ENCODE measurements at regions not wholly inside any gene's neighbourhood (a gene's known extent, or its start where the extent isn't known, plus 50 kb on each side); places are given as distances from the start of the nearest gene placed in this dataset.

GRCh38 chr2:10995366-10995970 lies 83.7 kb downstream of the KCNF1 start:
- H3F3A ChIP-seq (replicated peaks; ENCODE audit: insufficient read depth), result no peaks in the 10 kb centered on the region
- WGBS (ENCODE audit: low lambda C conversion rate), result 58% methylated on average over 13 of the region's 13 CpGs
- H3K9me3 ChIP-seq, result no peaks in the 10 kb centered on the region
- no peaks in the 10 kb centered on the region for H4K20me1 ChIP-seq (ENCODE audit: insufficient read depth)
- no peaks in the 10 kb centered on the region for H3K79me2 ChIP-seq (ENCODE audit: insufficient read depth)
- TF ChIP-seq ELF1 (IDR thresholded peaks at IDR 0.05), result no peak
- TF ChIP-seq, protein P1, sequence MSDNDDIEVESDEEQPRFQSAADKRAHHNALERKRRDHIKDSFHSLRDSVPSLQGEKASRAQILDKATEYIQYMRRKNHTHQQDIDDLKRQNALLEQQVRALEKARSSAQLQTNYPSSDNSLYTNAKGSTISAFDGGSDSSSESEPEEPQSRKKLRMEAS (IDR thresholded peaks at IDR 0.05; ENCODE audit: low read depth), result no peak
- no peak for TF ChIP-seq TEAD4 (IDR thresholded peaks at IDR 0.05; ENCODE audit: borderline replicate concordance, insufficient read depth)
- TF ChIP-seq CHD2 (IDR thresholded peaks at IDR 0.05; ENCODE audit: low read length, partially characterized antibody), result no peak
- no peak for TF ChIP-seq RAD21 (IDR thresholded peaks at IDR 0.05; ENCODE audit: low read length)
- TF ChIP-seq GABPA (IDR thresholded peaks at IDR 0.05; ENCODE audit: low read depth), result no peak
- TF ChIP-seq, protein P2, sequence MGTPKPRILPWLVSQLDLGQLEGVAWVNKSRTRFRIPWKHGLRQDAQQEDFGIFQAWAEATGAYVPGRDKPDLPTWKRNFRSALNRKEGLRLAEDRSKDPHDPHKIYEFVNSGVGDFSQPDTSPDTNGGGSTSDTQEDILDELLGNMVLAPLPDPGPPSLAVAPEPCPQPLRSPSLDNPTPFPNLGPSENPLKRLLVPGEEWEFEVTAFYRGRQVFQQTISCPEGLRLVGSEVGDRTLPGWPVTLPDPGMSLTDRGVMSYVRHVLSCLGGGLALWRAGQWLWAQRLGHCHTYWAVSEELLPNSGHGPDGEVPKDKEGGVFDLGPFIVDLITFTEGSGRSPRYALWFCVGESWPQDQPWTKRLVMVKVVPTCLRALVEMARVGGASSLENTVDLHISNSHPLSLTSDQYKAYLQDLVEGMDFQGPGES (IDR thresholded peaks at IDR 0.05; ENCODE audit: low read depth, low read length), result no peak
- TF ChIP-seq GATA2 (CRISPR knock-in tag; IDR thresholded peaks at IDR 0.05), result no peak
- no peak for TF ChIP-seq TAF1 (IDR thresholded peaks at IDR 0.05; ENCODE audit: borderline replicate concordance, low read depth, low read length)
- TF ChIP-seq SIN3A (IDR thresholded peaks at IDR 0.05; ENCODE audit: borderline replicate concordance, low read depth, low read length), result no peak
- no peak for TF ChIP-seq RXRA (IDR thresholded peaks at IDR 0.05; ENCODE audit: borderline replicate concordance, low read depth)
- no peak for TF ChIP-seq FOXM1 (IDR thresholded peaks at IDR 0.05; ENCODE audit: low read depth)
- DNase-seq, result no peak
- H2AFZ ChIP-seq (ENCODE audit: low read depth), result no peak overlapping the region
- no peak overlapping the region for H3K9ac ChIP-seq
- no peak overlapping the region for H3K27ac ChIP-seq (ENCODE audit: low read depth in 2 of 2, low read length in 1 of 2)
- H3K9me2 ChIP-seq, result no peaks in the 10 kb centered on the region
- H3K4me2 ChIP-seq, result no peak overlapping the region
- no peaks in the 10 kb centered on the region for H3K36me3 ChIP-seq (replicated peaks in 1 of 2; ENCODE audit: control insufficient read depth in 1 of 2, insufficient read depth in 2 of 2, low read length in 1 of 2)
- no peaks in the 10 kb centered on the region for H3K4me1 ChIP-seq (ENCODE audit: control insufficient read depth in 1 of 2, insufficient read depth in 2 of 2, low read depth in 1 of 2, low read length in 1 of 2)
- H3K27me3 ChIP-seq (ENCODE audit: insufficient read depth), result peaks cover 5% of the 10 kb centered on the region; the same call in 1 of the 2 replicates
- ChIA-PET POLR2A (no interaction called here), CTCF (interaction anchor here (1.0 to 1.3 kb wide), 2 partner anchors 16 to 68 kb away, joined by 3 read pairs; no protein-coding TSS in a partner anchor)
- no peak overlapping the region for H3K4me3 ChIP-seq (ENCODE audit: low read depth in 2 of 2, low read length in 1 of 2)

DNA sequence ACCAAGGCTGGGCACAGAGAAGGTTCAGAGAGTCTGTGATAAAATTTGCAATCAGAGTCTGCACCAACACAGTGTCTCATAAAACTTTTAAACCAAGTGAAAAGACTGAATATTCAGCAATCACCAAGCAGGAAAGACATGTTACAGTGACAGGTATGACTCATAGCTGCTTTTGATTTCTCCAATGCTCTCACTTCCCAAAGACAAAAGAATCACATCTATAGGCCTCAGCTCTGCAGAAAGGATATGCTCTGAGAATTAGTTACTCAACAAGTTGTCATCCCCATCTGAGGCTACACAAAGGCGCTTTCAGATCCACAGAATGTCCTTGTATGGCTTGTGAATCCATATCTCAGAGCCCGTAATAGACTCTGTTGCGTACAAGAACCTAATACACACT lies 92.5 kb downstream of the KCNF1 start:
- no peak overlapping the region for H3K4me2 ChIP-seq
- H3K36me3 ChIP-seq (replicated peaks in 1 of 2; ENCODE audit: control insufficient read depth in 1 of 2, insufficient read depth in 2 of 2, low read length in 1 of 2), result no peaks in the 10 kb centered on the region
- no peak for DNase-seq
- H3K27me3 ChIP-seq (ENCODE audit: insufficient read depth), result no peaks in the 10 kb centered on the region; the same call in 1 of the 2 replicates
- H4K20me1 ChIP-seq (ENCODE audit: insufficient read depth), result no peaks in the 10 kb centered on the region
- H3K9me2 ChIP-seq, result no peaks in the 10 kb centered on the region
- H2AFZ ChIP-seq (ENCODE audit: low read depth), result no peak overlapping the region
- no peak overlapping the region for H3K4me3 ChIP-seq (ENCODE audit: low read depth in 2 of 2, low read length in 1 of 2)
- ChIA-PET POLR2A (no interaction called here), CTCF (no interaction called here)
- H3K27ac ChIP-seq (ENCODE audit: low read depth in 2 of 2, low read length in 1 of 2), result no peak overlapping the region
- no peaks in the 10 kb centered on the region for H3K9me3 ChIP-seq
- H3K9ac ChIP-seq, result no peak overlapping the region
- H3K79me2 ChIP-seq (ENCODE audit: insufficient read depth), result no peaks in the 10 kb centered on the region
- peaks cover 0 to 3% of the 10 kb centered on the region in 2 experiments; a peak in 1 of 4 replicates for H3K4me1 ChIP-seq (ENCODE audit: control insufficient read depth in 1 of 2, insufficient read depth in 2 of 2, low read depth in 1 of 2, low read length in 1 of 2)
- TF ChIP-seq, protein P3, sequence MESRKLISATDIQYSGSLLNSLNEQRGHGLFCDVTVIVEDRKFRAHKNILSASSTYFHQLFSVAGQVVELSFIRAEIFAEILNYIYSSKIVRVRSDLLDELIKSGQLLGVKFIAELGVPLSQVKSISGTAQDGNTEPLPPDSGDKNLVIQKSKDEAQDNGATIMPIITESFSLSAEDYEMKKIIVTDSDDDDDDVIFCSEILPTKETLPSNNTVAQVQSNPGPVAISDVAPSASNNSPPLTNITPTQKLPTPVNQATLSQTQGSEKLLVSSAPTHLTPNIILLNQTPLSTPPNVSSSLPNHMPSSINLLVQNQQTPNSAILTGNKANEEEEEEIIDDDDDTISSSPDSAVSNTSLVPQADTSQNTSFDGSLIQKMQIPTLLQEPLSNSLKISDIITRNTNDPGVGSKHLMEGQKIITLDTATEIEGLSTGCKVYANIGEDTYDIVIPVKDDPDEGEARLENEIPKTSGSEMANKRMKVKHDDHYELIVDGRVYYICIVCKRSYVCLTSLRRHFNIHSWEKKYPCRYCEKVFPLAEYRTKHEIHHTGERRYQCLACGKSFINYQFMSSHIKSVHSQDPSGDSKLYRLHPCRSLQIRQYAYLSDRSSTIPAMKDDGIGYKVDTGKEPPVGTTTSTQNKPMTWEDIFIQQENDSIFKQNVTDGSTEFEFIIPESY (IDR thresholded peaks at IDR 0.05; ENCODE audit: borderline replicate concordance, low read depth), result no peak
- TF ChIP-seq FOSL2 (IDR thresholded peaks at IDR 0.05; ENCODE audit: borderline replicate concordance, low read depth), result peak; percentile 67
- TF ChIP-seq, protein P4, sequence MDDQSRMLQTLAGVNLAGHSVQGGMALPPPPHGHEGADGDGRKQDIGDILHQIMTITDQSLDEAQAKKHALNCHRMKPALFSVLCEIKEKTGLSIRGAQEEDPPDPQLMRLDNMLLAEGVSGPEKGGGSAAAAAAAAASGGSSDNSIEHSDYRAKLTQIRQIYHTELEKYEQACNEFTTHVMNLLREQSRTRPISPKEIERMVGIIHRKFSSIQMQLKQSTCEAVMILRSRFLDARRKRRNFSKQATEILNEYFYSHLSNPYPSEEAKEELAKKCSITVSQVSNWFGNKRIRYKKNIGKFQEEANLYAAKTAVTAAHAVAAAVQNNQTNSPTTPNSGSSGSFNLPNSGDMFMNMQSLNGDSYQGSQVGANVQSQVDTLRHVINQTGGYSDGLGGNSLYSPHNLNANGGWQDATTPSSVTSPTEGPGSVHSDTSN (IDR thresholded peaks at IDR 0.05), result peak; percentile 68
- TF ChIP-seq ELF1 (IDR thresholded peaks at IDR 0.05), result no peak
- TF ChIP-seq RXRA (IDR thresholded peaks at IDR 0.05; ENCODE audit: borderline replicate concordance, low read depth), result no peak
- TF ChIP-seq MEF2A (IDR thresholded peaks at IDR 0.05; ENCODE audit: borderline replicate concordance, low read depth), result no peak
- TF ChIP-seq CHD2 (IDR thresholded peaks at IDR 0.05; ENCODE audit: low read length, partially characterized antibody), result no peak
- no peak for TF ChIP-seq RFX5 (IDR thresholded peaks at IDR 0.05; ENCODE audit: low read length)
- no peak for TF ChIP-seq FOXJ3 (CRISPR knock-in tag; IDR thresholded peaks at IDR 0.05)
- no peak for TF ChIP-seq FOXM1 (IDR thresholded peaks at IDR 0.05; ENCODE audit: low read depth)
- TF ChIP-seq TCF12 (IDR thresholded peaks at IDR 0.05), result peak; percentile 22; the same call in 1 of the 2 replicates
- TF ChIP-seq, protein P5, sequence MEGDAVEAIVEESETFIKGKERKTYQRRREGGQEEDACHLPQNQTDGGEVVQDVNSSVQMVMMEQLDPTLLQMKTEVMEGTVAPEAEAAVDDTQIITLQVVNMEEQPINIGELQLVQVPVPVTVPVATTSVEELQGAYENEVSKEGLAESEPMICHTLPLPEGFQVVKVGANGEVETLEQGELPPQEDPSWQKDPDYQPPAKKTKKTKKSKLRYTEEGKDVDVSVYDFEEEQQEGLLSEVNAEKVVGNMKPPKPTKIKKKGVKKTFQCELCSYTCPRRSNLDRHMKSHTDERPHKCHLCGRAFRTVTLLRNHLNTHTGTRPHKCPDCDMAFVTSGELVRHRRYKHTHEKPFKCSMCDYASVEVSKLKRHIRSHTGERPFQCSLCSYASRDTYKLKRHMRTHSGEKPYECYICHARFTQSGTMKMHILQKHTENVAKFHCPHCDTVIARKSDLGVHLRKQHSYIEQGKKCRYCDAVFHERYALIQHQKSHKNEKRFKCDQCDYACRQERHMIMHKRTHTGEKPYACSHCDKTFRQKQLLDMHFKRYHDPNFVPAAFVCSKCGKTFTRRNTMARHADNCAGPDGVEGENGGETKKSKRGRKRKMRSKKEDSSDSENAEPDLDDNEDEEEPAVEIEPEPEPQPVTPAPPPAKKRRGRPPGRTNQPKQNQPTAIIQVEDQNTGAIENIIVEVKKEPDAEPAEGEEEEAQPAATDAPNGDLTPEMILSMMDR (IDR thresholded peaks at IDR 0.05), result no peak
- TF ChIP-seq TAF1 (IDR thresholded peaks at IDR 0.05; ENCODE audit: borderline replicate concordance, low read depth, low read length), result no peak
- no peak for TF ChIP-seq TEAD4 (IDR thresholded peaks at IDR 0.05; ENCODE audit: borderline replicate concordance, insufficient read depth)
- 70% methylated on average over 3 of the region's 3 CpGs for WGBS (ENCODE audit: low lambda C conversion rate)
- peaks cover 3% of the 10 kb centered on the region for H3F3A ChIP-seq (replicated peaks; ENCODE audit: insufficient read depth)

All from SK-N-SH (cell line).